ENCODE measurements at regions not wholly inside any gene's neighbourhood (a gene's known extent, or its start where the extent isn't known, plus 50 kb on each side); places are given as distances from the start of the nearest gene placed in this dataset.

DNA sequence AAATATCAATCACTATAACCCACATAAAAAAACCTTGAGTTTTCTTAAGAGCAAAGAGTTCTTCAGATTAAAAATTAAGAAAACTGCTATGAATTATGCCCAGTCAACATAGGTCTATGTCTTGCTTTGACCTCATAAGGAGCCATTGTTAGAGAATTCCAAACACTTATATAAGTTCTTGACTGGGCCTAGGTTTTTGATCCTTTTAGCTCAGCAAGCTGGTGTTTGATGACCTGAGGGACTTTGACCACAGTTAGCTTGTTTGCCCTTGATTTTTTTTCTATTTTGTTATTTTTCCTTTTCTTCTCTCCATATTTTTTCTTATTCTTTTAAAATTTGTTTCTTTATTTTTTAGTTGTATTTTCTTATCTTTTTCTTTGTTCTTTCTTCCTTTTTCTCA lies 122.3 kb downstream of the RHOU start:
- Histone ChIP-seq H3K27me3 (ENCODE audit: control insufficient read depth, insufficient read depth, low read length) (no peaks in the 10 kb centered on the region), H3K27ac (ENCODE audit: low read length) (no peak overlapping the region), H3K4me3 (ENCODE audit: low read length) (no peak overlapping the region), H3K9me3 (ENCODE audit: control insufficient read depth, low read depth, low read length) (no peaks in the 10 kb centered on the region), H3K36me3 (ENCODE audit: control insufficient read depth, insufficient read depth, low read length) (no peaks in the 10 kb centered on the region), H3K4me1 (ENCODE audit: control insufficient read depth, insufficient read depth, low read length) (peaks cover 40% of the 10 kb centered on the region)
- no peak for DNase-seq

GRCh38 chr1:228860911-228861831 lies 125.9 kb downstream of the RHOU start:
- DNase-seq = peak; percentile 95 to 98
- no peaks in the 10 kb centered on the region for H3K36me3 ChIP-seq (ENCODE audit: control insufficient read depth, insufficient read depth, low read length)
- no peaks in the 10 kb centered on the region for H3K27me3 ChIP-seq (ENCODE audit: control insufficient read depth, insufficient read depth, low read length)
- no peaks in the 10 kb centered on the region for H3K9me3 ChIP-seq (ENCODE audit: control insufficient read depth, low read depth, low read length)
- H3K4me3 ChIP-seq (ENCODE audit: low read length) = no peak overlapping the region
- peak overlapping the region; percentile 90 for H3K27ac ChIP-seq (ENCODE audit: low read length)
- WGBS (ENCODE audit: insufficient coverage, low lambda C conversion rate) = no CpG with 5 or more reads among the region's 16 CpGs
- peaks cover 68% of the 10 kb centered on the region for H3K4me1 ChIP-seq (ENCODE audit: control insufficient read depth, insufficient read depth, low read length)

- H3K4me1 ChIP-seq (ENCODE audit: control insufficient read depth, insufficient read depth, low read length) = peaks cover 75% of the 10 kb centered on the region
- H3K27ac ChIP-seq (ENCODE audit: low read length) = peak overlapping the region; percentile 65
- no peaks in the 10 kb centered on the region for H3K9me3 ChIP-seq (ENCODE audit: control insufficient read depth, low read depth, low read length)
- peak in 1 of 2 donors; percentile 61 for DNase-seq
- H3K36me3 ChIP-seq (ENCODE audit: control insufficient read depth, insufficient read depth, low read length) = no peaks in the 10 kb centered on the region
- H3K4me3 ChIP-seq (ENCODE audit: low read length) = no peak overlapping the region
- no peaks in the 10 kb centered on the region for H3K27me3 ChIP-seq (ENCODE audit: control insufficient read depth, insufficient read depth, low read length)
- WGBS (ENCODE audit: insufficient coverage, low lambda C conversion rate) = no CpG with 5 or more reads among the region's 3 CpGs
Measured at GRCh38 chr1:228861832-228862180, 126.5 kb downstream of the RHOU start.

DNA sequence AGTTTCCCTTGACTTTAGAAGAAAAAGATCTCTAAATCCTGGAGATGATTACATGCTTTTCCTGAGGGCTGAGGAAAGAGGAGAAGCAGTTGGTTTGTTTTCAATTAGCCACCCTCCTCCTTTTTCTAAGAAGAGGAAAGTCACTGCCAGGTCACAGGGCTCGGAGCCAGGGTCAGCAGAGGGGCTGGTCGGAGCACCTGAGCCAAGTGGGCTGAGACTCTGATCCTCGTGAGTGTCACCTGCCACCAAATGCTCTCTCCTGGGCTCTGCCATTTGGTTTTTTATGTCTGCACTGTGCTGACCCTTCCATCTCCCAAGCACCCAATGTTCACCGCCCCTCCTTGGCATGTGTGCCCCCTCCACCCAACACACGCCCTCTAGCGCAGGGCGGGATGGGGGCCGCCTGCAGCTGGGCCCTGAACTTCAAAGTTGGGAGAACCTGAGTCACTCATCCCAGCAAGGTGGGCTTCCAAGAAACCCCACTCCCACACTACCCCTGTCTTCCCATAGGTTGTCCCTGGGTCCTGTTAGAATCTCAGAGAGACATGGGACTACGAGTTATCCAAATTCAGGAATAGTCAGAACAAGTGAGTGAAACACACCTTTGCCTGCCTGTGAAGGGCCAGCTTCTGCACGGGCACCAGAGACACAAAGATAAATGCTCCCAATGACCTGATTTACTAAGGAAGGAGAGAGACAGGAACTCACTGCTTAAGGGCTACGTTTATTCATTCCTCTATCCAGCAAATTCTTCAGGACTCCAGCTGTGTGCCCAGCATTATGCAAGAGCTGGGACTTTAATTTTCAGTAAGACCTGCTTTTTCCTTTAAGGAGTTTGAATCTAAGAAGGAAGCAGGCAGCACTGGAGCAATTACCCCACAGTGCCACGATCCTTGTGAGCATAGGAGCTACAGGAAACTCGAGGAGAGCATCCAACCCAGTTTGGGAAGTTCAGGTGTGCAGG lies 127.5 kb downstream of the RHOU start:
- H3K9me3 ChIP-seq (ENCODE audit: control insufficient read depth, low read depth, low read length) = no peaks in the 10 kb centered on the region
- no peaks in the 10 kb centered on the region for H3K36me3 ChIP-seq (ENCODE audit: control insufficient read depth, insufficient read depth, low read length)
- DNase-seq = no peak
- H3K27me3 ChIP-seq (ENCODE audit: control insufficient read depth, insufficient read depth, low read length) = no peaks in the 10 kb centered on the region
- peaks cover 81% of the 10 kb centered on the region for H3K4me1 ChIP-seq (ENCODE audit: control insufficient read depth, insufficient read depth, low read length)
- H3K4me3 ChIP-seq (ENCODE audit: low read length) = no peak overlapping the region
- WGBS (ENCODE audit: insufficient coverage, low lambda C conversion rate) = no CpG with 5 or more reads among the region's 13 CpGs
- H3K27ac ChIP-seq (ENCODE audit: low read length) = no peak overlapping the region

DNA sequence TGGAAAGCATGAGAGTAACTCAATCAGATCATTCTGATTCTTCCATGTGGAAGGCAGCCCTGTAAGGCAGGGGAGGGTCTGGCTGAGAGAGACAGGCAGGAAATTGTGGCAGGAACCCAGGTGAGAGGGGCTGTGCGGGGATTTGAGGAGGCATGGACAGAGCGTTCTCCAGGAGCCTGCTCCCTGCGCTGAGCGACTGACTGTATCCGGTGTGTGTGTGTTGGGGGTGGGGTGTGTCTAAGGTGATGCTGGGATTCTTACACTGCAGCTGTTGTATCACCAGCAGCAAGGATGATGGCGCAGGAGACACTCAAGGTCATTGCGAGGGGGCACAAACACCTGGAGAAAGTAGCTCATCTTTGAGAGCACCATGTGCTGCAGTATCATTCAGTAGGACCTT lies 128.5 kb downstream of the RHOU start:
- no CpG with 5 or more reads among the region's 7 CpGs for WGBS (ENCODE audit: insufficient coverage, low lambda C conversion rate)
- DNase-seq = no peak
- Histone ChIP-seq H3K27me3 (ENCODE audit: control insufficient read depth, insufficient read depth, low read length) (no peaks in the 10 kb centered on the region), H3K27ac (ENCODE audit: low read length) (no peak overlapping the region), H3K4me1 (ENCODE audit: control insufficient read depth, insufficient read depth, low read length) (peaks cover 88% of the 10 kb centered on the region), H3K36me3 (ENCODE audit: control insufficient read depth, insufficient read depth, low read length) (no peaks in the 10 kb centered on the region), H3K4me3 (ENCODE audit: low read length) (no peak overlapping the region), H3K9me3 (ENCODE audit: control insufficient read depth, low read depth, low read length) (no peaks in the 10 kb centered on the region)

GRCh38 chr1:228865627-228866330 lies 130.5 kb downstream of the RHOU start:
- no peaks in the 10 kb centered on the region for H3K27me3 ChIP-seq (ENCODE audit: control insufficient read depth, insufficient read depth, low read length)
- H3K9me3 ChIP-seq (ENCODE audit: control insufficient read depth, low read depth, low read length) = no peaks in the 10 kb centered on the region
- no peaks in the 10 kb centered on the region for H3K36me3 ChIP-seq (ENCODE audit: control insufficient read depth, insufficient read depth, low read length)
- DNase-seq = no peak
- H3K4me1 ChIP-seq (ENCODE audit: control insufficient read depth, insufficient read depth, low read length) = peaks cover 68% of the 10 kb centered on the region
- WGBS (ENCODE audit: insufficient coverage, low lambda C conversion rate) = 40% methylated on average over 1 of the region's 7 CpGs
- peak overlapping the region; percentile 75 for H3K27ac ChIP-seq (ENCODE audit: low read length)
- no peak overlapping the region for H3K4me3 ChIP-seq (ENCODE audit: low read length)

DNA sequence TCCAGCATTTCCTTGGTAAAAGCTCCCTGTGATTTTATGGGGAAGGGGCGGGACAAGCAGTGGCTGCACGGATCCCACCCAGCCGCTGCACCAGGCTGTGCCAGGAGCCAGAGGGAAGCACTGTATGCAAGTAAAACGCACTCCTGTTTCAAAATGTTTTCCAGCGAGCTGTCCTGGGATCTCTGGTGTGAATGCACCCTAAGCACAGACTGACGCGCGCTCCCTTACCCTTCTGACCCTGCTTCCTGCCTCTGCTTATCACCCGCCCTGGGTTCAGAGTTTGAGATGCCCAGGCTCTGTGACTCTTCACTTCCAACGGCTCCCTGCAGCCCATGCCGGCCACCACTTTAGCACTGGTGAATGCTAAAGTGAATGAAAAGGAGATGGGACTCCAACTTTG lies 131.2 kb downstream of the RHOU start:
- peak overlapping the region; percentile 75 for H3K27ac ChIP-seq (ENCODE audit: low read length)
- H3K9me3 ChIP-seq (ENCODE audit: control insufficient read depth, low read depth, low read length) = no peaks in the 10 kb centered on the region
- no peaks in the 10 kb centered on the region for H3K36me3 ChIP-seq (ENCODE audit: control insufficient read depth, insufficient read depth, low read length)
- no peaks in the 10 kb centered on the region for H3K27me3 ChIP-seq (ENCODE audit: control insufficient read depth, insufficient read depth, low read length)
- DNase-seq = peak; percentile 68 to 85
- no peak overlapping the region for H3K4me3 ChIP-seq (ENCODE audit: low read length)
- H3K4me1 ChIP-seq (ENCODE audit: control insufficient read depth, insufficient read depth, low read length) = peaks cover 63% of the 10 kb centered on the region
- 21% methylated on average over 2 of the region's 11 CpGs for WGBS (ENCODE audit: insufficient coverage, low lambda C conversion rate)

DNA sequence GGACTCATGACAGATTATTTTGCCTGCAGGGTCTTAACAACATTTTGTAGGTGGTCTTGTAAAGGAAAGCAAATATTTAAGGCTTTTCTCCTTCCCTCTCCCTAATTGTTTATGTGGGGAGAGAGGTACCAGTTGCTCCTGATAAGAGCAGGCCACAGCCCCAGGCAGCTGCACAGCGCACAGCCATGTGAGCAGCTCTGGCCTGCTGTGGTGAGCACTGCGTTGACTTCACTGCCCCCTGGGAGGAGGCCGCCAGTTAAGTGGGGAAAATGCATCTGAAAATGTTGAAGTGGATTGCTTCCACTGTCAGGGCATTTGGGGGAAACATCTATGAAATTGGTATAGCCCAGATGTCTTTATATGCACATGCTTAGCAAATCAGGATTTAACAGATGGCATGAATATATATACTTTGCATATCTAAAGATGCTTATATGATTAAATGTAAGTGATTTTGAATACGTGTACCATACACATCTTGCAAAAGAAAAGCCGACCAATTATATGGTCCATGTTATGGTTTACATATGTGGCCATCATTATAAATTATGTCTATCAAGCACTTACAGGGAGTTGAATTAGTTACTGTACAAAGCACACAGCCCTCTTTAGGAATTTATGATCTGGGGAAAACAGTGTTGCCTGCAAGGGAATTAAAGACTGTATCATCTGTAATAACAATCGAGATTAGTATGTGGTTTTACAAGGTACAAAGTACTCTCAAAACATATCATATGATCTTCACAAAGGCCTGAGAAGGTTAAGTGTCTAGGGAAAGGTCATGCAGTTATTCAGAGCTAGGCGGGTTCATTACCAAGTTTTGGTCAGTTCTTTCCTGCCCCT lies 132.1 kb downstream of the RHOU start:
- H3K36me3 ChIP-seq (ENCODE audit: control insufficient read depth, insufficient read depth, low read length) = no peaks in the 10 kb centered on the region
- H3K4me3 ChIP-seq (ENCODE audit: low read length) = no peak overlapping the region
- WGBS (ENCODE audit: insufficient coverage, low lambda C conversion rate) = no CpG with 5 or more reads among the region's 7 CpGs
- peak; percentile 74 to 86 for DNase-seq
- no peaks in the 10 kb centered on the region for H3K9me3 ChIP-seq (ENCODE audit: control insufficient read depth, low read depth, low read length)
- peak overlapping the region; percentile 75 for H3K27ac ChIP-seq (ENCODE audit: low read length)
- H3K27me3 ChIP-seq (ENCODE audit: control insufficient read depth, insufficient read depth, low read length) = no peaks in the 10 kb centered on the region
- H3K4me1 ChIP-seq (ENCODE audit: control insufficient read depth, insufficient read depth, low read length) = peaks cover 58% of the 10 kb centered on the region

DNA sequence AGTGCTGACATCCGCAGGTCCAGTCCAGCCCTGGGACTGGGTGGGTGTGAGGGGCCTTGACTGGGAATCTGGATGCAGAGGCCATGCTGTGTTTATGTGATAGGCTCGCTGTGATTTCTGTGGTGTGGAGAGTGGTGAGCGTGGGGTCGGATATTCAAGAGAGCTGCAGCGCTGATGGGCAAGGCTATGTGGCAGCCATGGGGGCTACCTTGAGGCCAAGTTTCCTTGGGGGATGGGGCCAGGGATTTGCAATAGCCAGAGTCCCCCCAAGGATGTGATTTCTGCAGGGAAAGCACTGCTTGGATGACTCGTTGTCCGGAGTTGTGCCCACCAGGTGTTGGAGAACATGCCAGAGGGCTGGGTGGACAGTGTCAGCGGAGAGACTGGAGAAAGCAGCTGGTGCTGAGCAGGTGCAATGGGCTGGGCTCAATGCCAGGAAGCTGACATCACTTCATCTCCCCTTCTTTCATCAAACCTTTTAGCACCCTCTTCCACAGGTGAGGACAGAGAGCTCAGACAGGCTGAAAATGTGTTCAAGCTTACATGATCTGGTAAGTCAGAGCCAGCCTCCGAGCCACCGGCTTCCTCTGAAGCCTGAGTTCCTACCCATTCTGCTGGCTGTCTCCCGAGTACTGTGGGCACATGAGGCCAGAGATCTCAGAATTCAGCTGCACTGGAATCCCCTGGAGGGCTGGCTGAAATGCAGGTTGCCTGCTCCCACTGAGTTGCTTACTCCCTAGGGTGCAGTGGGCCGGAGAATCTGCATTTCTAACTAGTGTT lies 132.9 kb downstream of the RHOU start:
- WGBS (ENCODE audit: insufficient coverage, low lambda C conversion rate) = no CpG with 5 or more reads among the region's 12 CpGs
- peaks cover 51% of the 10 kb centered on the region for H3K4me1 ChIP-seq (ENCODE audit: control insufficient read depth, insufficient read depth, low read length)
- DNase-seq = peak; percentile 61 to 75

More for the DNA sequence above, 132.9 kb downstream of the RHOU start:
- H3K36me3 ChIP-seq (ENCODE audit: control insufficient read depth, insufficient read depth, low read length) = no peaks in the 10 kb centered on the region
- no peak overlapping the region for H3K4me3 ChIP-seq (ENCODE audit: low read length)
- H3K27ac ChIP-seq (ENCODE audit: low read length) = peak overlapping the region; percentile 69
- H3K9me3 ChIP-seq (ENCODE audit: control insufficient read depth, low read depth, low read length) = no peaks in the 10 kb centered on the region
- no peaks in the 10 kb centered on the region for H3K27me3 ChIP-seq (ENCODE audit: control insufficient read depth, insufficient read depth, low read length)
